SK-N-SH (cell line): ENCODE measurements at regions not wholly inside any gene's neighbourhood (a gene's known extent, or its start where the extent isn't known, plus 50 kb on each side); places are given as distances from the start of the nearest gene placed in this dataset.

Source experiments
- CTCF ChIA-PET: fragments of 300-600, 350-600 bp; formaldehyde crosslinking; extraction: SDS; loops from one replicate; lab custom pipeline; 2021; lab: Yijun Ruan, JAX
- POLR2A ChIA-PET: fragments of 350-600 bp; sonication (Branson Sonifier 250); formaldehyde crosslinking; extraction: SDS; loops from one replicate; lab custom pipeline; 2020; ENCODE audit warnings: antibody characterized with exemption, inconsistent platforms; lab: Yijun Ruan, JAX
- DNase-seq: peaks from one replicate; pipeline ENCODE4 v3.0.0; 2012
- H2AFZ ChIP-seq: fragments of 200-600 bp; sonication (generic); 2 replicates; pipeline ENCODE4 v1.8.1; 2016; ENCODE audit warnings: antibody characterized with exemption, mild to moderate bottlenecking, low read depth
- H3F3A ChIP-seq: fragments of 200-600 bp; sonication (generic); replicated peaks from 2 replicates; pipeline ENCODE3; 2016; ENCODE audit warnings: antibody characterized with exemption, mild to moderate bottlenecking; ENCODE audit not compliant: insufficient read depth
- H3K27ac ChIP-seq, 2 experiments: fragments of 200-500 bp in 1 of 2; fragments of 200-600 bp in 1 of 2; sonication (Bioruptor generic) in 1 of 2; sonication (generic), shearing (Covaris generic) in 1 of 2; 2 replicates each; pipeline versions ENCODE4 v1.5.1 to v1.6.1; 2014 to 2016; ENCODE audit warnings: low read depth in 2 of 2, inconsistent platforms in 1 of 2, low read length in 1 of 2, mild to moderate bottlenecking in 1 of 2, mixed read lengths in 1 of 2
- H3K27me3 ChIP-seq: fragments of 200-600 bp; sonication (generic), shearing (Covaris generic); 2 replicates; pipeline ENCODE4 v1.6.1; 2016; ENCODE audit warnings: mixed run types; ENCODE audit not compliant: insufficient read depth
- H3K36me3 ChIP-seq, 2 experiments: fragments of 200-500 bp in 1 of 2; fragments of 200-600 bp in 1 of 2; sonication (Bioruptor generic) in 1 of 2; sonication (generic) in 1 of 2; replicated peaks in 1 of 2; 2 replicates each; pipeline versions ENCODE3 to v1.5.1; 2014 to 2016; ENCODE audit warnings: low read length in 1 of 2, mild to moderate bottlenecking in 1 of 2; ENCODE audit not compliant: insufficient read depth in 2 of 2, control insufficient read depth in 1 of 2
- H3K4me1 ChIP-seq, 2 experiments: fragments of 200-500 bp in 1 of 2; fragments of 200-600 bp in 1 of 2; sonication (Bioruptor generic) in 1 of 2; sonication (generic), shearing (Covaris generic) in 1 of 2; 2 replicates each; pipeline versions ENCODE4 v1.5.1 to v1.6.1; 2014 to 2016; ENCODE audit warnings: low read depth in 1 of 2, low read length in 1 of 2, mixed run types in 1 of 2; ENCODE audit not compliant: insufficient read depth in 2 of 2, control insufficient read depth in 1 of 2
- H3K4me2 ChIP-seq: fragments of 200-600 bp; sonication (generic), shearing (Covaris generic); 2 replicates; pipeline ENCODE4 v1.6.1; 2017; ENCODE audit warnings: mixed run types
- H3K4me3 ChIP-seq, 2 experiments: fragments of 200-500 bp in 1 of 2; fragments of 200-600 bp in 1 of 2; sonication (Bioruptor generic) in 1 of 2; sonication (generic), shearing (Covaris generic) in 1 of 2; 2 replicates each; pipeline versions ENCODE4 v1.5.1 to v1.8.1; 2014 to 2016; ENCODE audit warnings: low read depth in 2 of 2, inconsistent platforms in 1 of 2, low read length in 1 of 2, mild to moderate bottlenecking in 1 of 2, mixed read lengths in 1 of 2, moderate library complexity in 1 of 2
- H3K79me2 ChIP-seq: fragments of 200-600 bp; sonication (generic); 2 replicates; pipeline ENCODE4 v1.8.1; 2017; ENCODE audit warnings: mild to moderate bottlenecking; ENCODE audit not compliant: insufficient read depth
- H3K9ac ChIP-seq: fragments of 200-600 bp; sonication (generic); 2 replicates; pipeline ENCODE4 v1.6.1; 2017; ENCODE audit warnings: mixed run types
- H3K9me2 ChIP-seq: fragments of 200-600 bp; sonication (generic); 2 replicates; pipeline ENCODE4 v1.6.1; 2017; ENCODE audit warnings: mixed run types
- H3K9me3 ChIP-seq: fragments of 200-600 bp; sonication (generic); 2 replicates; pipeline ENCODE4 v1.6.1; 2017; ENCODE audit warnings: mixed run types, mild to moderate bottlenecking, moderate library complexity
- H4K20me1 ChIP-seq: fragments of 200-600 bp; sonication (generic); 2 replicates; pipeline ENCODE4 v1.6.1; 2017; ENCODE audit warnings: mild to moderate bottlenecking, mixed run types; ENCODE audit not compliant: insufficient read depth
- CHD2 ChIP-seq: fragments of 150-350 bp; IDR thresholded peaks from 2 replicates; pipeline ENCODE4 v1.6.1; 2018; ENCODE audit warnings: low read length; ENCODE audit not compliant: partially characterized antibody
- ELF1 ChIP-seq: IDR thresholded peaks from 2 replicates; pipeline ENCODE4 v1.4.0; 2012
- EZH2phosphoT487 ChIP-seq: fragments of 200-600 bp; sonication (generic); IDR thresholded peaks from 2 replicates; pipeline ENCODE4 v1.6.1; 2017; ENCODE audit warnings: low read depth, mixed run types, mild to moderate bottlenecking, antibody characterized with exemption, moderate library complexity, borderline replicate concordance
- FOSL2 ChIP-seq: IDR thresholded peaks from 2 replicates; pipeline ENCODE4 v1.4.0; 2012; ENCODE audit warnings: low read depth, mild to moderate bottlenecking, moderate library complexity, borderline replicate concordance
- FOXJ3 ChIP-seq: sonication (generic); formaldehyde crosslinking; IDR thresholded peaks from 2 replicates; pipeline ENCODE4 v1.5.1; 2020; ENCODE audit warnings: mild to moderate bottlenecking, missing genetic modification reagents
- FOXM1 ChIP-seq: IDR thresholded peaks from 2 replicates; pipeline ENCODE4 v1.4.0; 2012; ENCODE audit warnings: low read depth, mild to moderate bottlenecking
- GABPA ChIP-seq: IDR thresholded peaks from 2 replicates; pipeline ENCODE4 v1.4.0; 2012; ENCODE audit warnings: low read depth, mild to moderate bottlenecking
- GATA2 ChIP-seq: sonication (generic); formaldehyde crosslinking; IDR thresholded peaks from 2 replicates; pipeline ENCODE4 v1.5.0; 2020; ENCODE audit warnings: mild to moderate bottlenecking, missing genetic modification reagents
- IRF3 ChIP-seq: fragments of 150-350 bp; IDR thresholded peaks from 2 replicates; pipeline ENCODE4 v1.6.1; 2016; ENCODE audit warnings: mild to moderate bottlenecking, low read depth, low read length
- MAX ChIP-seq: IDR thresholded peaks from 2 replicates; pipeline ENCODE4 v1.4.0; 2012; ENCODE audit warnings: low read depth
- MXI1 ChIP-seq: IDR thresholded peaks from 2 replicates; pipeline ENCODE4 v1.6.1; 2012; ENCODE audit warnings: mild to moderate bottlenecking, low read depth, low read length, improper control_type of control experiment
- NFIC ChIP-seq: IDR thresholded peaks from 2 replicates; pipeline ENCODE4 v1.4.0; 2012; ENCODE audit warnings: borderline replicate concordance
- NRF1 ChIP-seq: IDR thresholded peaks from 2 replicates; pipeline ENCODE4 v1.6.1; 2012; ENCODE audit warnings: low read depth, mild to moderate bottlenecking, low read length
- RAD21 ChIP-seq: IDR thresholded peaks from 2 replicates; pipeline ENCODE4 v1.6.1; 2012; ENCODE audit warnings: mild to moderate bottlenecking, low read length
- RFX5 ChIP-seq: IDR thresholded peaks from 2 replicates; pipeline ENCODE4 v1.6.1; 2012; ENCODE audit warnings: mild to moderate bottlenecking, improper control_type of control experiment, low read length
- RXRA ChIP-seq: IDR thresholded peaks from 2 replicates; pipeline ENCODE4 v1.4.0; 2012; ENCODE audit warnings: low read depth, mild to moderate bottlenecking, borderline replicate concordance
- SIN3A ChIP-seq: IDR thresholded peaks from 2 replicates; pipeline ENCODE4 v1.6.1; 2012; ENCODE audit warnings: low read depth, mild to moderate bottlenecking, low read length, moderate library complexity, borderline replicate concordance
- TCF12 ChIP-seq: IDR thresholded peaks from 2 replicates; pipeline ENCODE4 v1.4.0; 2012
- TEAD4 ChIP-seq: IDR thresholded peaks from 2 replicates; pipeline ENCODE4 v1.4.0; 2012; ENCODE audit warnings: mild to moderate bottlenecking, borderline replicate concordance; ENCODE audit not compliant: insufficient read depth
- YY1 ChIP-seq: IDR thresholded peaks from 2 replicates; pipeline ENCODE4 v1.4.0; 2012; ENCODE audit warnings: low read depth, mild to moderate bottlenecking
- WGBS: methylation state at CpG from one replicate; pipeline ENCODE4 v1.1.6; 2017; ENCODE audit warnings: low lambda C conversion rate; 5-methylcytosine and 5-hydroxymethylcytosine counted together
- TF ChIP-seq, protein P1 (sequence below): fragments of 150-350 bp; IDR thresholded peaks from 2 replicates; pipeline ENCODE4 v1.6.1; 2017; ENCODE audit warnings: antibody characterized with exemption, low read length, low read depth, borderline replicate concordance
- TF ChIP-seq, protein P2 (sequence below): IDR thresholded peaks from 2 replicates; pipeline ENCODE4 v1.4.0; 2012; ENCODE audit warnings: low read depth, borderline replicate concordance

- Histone ChIP-seq H3K9ac (no peak overlapping the region), H3K9me2 (no peaks in the 10 kb centered on the region), H3K4me2 (no peak overlapping the region), H3K27ac (no peak overlapping the region), H3K4me1 (no peaks in the 10 kb centered on the region), H3F3A (no peaks in the 10 kb centered on the region), H3K4me3 (no peak overlapping the region), H2AFZ (no peak overlapping the region), H3K9me3 (0 out of 2 replicates have a peak, but pooled peaks cover 7% of the 10 kb centered on the region), H3K79me2 (no peaks in the 10 kb centered on the region)
- POLR2A ChIA-PET: no interaction called here
- TF ChIP-seq MAX (no peak), FOSL2 (no peak), RFX5 (no peak), RXRA (no peak), GABPA (no peak), ELF1 (no peak), YY1 (no peak)
- TF ChIP-seq, all 33 proteins: peak for 0
- DNase-seq: no peak
- Histone ChIP-seq H3K27me3 (no peaks in the 10 kb centered on the region), H4K20me1 (no peaks in the 10 kb centered on the region), H3K36me3 (no peaks in the 10 kb centered on the region)
- CTCF ChIA-PET: no interaction called here
Observed at GRCh38 chr7:159263430-159263829, 118.8 kb upstream of the VIPR2 start.

GRCh38 chr7:159253657-159254056 lies 109.0 kb upstream of the VIPR2 start:
- H3K27me3 ChIP-seq: no peaks in the 10 kb centered on the region
- H3K36me3 ChIP-seq: no peaks in the 10 kb centered on the region
- ChIA-PET CTCF (interaction anchor here (0.5 kb wide), 1 partner anchor 951 kb away, joined by 3 read pairs; no protein-coding TSS in a partner anchor), POLR2A (no interaction called here)
- no peak overlapping the region for H3K9ac ChIP-seq
- no peaks in the 10 kb centered on the region for H3K79me2 ChIP-seq
- H4K20me1 ChIP-seq: no peaks in the 10 kb centered on the region
- H3K27ac ChIP-seq: no peak overlapping the region
- TF ChIP-seq GATA2 (CRISPR knock-in tag) (no peak), RAD21 (no peak), FOXM1 (no peak), TCF12 (no peak), NRF1 (no peak), GABPA (no peak), IRF3 (no peak), FOXJ3 (CRISPR knock-in tag) (no peak), EZH2phosphoT487 (no peak), CHD2 (no peak), MXI1 (no peak), SIN3A (no peak), NFIC (no peak), TEAD4 (no peak), RFX5 (no peak), YY1 (no peak)
- TF ChIP-seq, protein P1, sequence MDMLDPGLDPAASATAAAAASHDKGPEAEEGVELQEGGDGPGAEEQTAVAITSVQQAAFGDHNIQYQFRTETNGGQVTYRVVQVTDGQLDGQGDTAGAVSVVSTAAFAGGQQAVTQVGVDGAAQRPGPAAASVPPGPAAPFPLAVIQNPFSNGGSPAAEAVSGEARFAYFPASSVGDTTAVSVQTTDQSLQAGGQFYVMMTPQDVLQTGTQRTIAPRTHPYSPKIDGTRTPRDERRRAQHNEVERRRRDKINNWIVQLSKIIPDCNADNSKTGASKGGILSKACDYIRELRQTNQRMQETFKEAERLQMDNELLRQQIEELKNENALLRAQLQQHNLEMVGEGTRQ: no peak
- TF ChIP-seq, protein P2, sequence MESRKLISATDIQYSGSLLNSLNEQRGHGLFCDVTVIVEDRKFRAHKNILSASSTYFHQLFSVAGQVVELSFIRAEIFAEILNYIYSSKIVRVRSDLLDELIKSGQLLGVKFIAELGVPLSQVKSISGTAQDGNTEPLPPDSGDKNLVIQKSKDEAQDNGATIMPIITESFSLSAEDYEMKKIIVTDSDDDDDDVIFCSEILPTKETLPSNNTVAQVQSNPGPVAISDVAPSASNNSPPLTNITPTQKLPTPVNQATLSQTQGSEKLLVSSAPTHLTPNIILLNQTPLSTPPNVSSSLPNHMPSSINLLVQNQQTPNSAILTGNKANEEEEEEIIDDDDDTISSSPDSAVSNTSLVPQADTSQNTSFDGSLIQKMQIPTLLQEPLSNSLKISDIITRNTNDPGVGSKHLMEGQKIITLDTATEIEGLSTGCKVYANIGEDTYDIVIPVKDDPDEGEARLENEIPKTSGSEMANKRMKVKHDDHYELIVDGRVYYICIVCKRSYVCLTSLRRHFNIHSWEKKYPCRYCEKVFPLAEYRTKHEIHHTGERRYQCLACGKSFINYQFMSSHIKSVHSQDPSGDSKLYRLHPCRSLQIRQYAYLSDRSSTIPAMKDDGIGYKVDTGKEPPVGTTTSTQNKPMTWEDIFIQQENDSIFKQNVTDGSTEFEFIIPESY: no peak
- 0 out of 2 replicates have a peak, but pooled peaks cover 9% of the 10 kb centered on the region for H3K9me3 ChIP-seq
- H3K4me2 ChIP-seq: no peak overlapping the region
- DNase-seq: no peak
- H3K4me1 ChIP-seq: peaks cover 0 to 9% of the 10 kb centered on the region in 2 experiments; a peak in 1 of 4 replicates
- H3F3A ChIP-seq: no peaks in the 10 kb centered on the region
- no peaks in the 10 kb centered on the region for H3K9me2 ChIP-seq
- H2AFZ ChIP-seq: no peak overlapping the region
- WGBS: 3% methylated on average over 2 of the region's 2 CpGs
- H3K4me3 ChIP-seq: no peak overlapping the region
